GDM1 (cell line): ENCODE measurements at regions not wholly inside any gene's neighbourhood (a gene's known extent, or its start where the extent isn't known, plus 50 kb on each side); places are given as distances from the start of the nearest gene placed in this dataset.
"Not testable (repeated sequence)": the region's sequence is repeated elsewhere in the genome, so short reads cannot be mapped to it uniquely, and the experiment has no call there.

ENCODE experiments used
- DNase-seq: peaks from one replicate; lab custom pipeline; 2025; lab: John Stamatoyannopoulos, UW

GRCh38 chr13:63840551-63841421 is 2425.1 kb upstream of the PCDH20 start:
- DNase-seq, result no peak

GRCh38 chr13:63838366-63839110 is 2422.9 kb upstream of the PCDH20 start:
- no peak for DNase-seq

GRCh38 chr13:63837701-63838100 is 2422.1 kb upstream of the PCDH20 start:
- not testable (repeated sequence) for DNase-seq

DNA sequence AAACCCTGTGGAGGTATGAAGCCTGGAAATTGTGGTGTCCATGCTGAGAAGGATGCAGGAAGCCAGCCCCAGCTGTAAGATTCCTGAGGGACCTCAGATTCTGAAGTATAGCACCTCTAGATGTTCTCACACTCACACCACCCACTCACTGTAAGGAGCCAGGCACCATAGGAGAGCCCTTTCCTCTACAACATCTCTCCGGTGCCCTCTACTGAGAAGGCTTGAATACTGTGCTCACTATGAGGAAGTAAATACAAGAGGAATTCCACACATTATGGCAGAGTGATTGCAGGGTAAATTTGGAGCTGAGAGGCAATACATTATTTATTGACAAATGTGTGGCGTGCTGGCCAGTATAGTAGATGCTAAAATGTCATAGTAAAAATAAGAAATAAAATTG is 2414.0 kb upstream of the PCDH20 start:
- not testable (repeated sequence) for DNase-seq

GRCh38 chr13:63821785-63822184 is 2406.1 kb upstream of the PCDH20 start:
- DNase-seq, result not testable (repeated sequence)

- DNase-seq, result not testable (repeated sequence)
These were observed 2395.9 kb upstream of the PCDH20 start for GRCh38 chr13:63811428-63812004.

DNA sequence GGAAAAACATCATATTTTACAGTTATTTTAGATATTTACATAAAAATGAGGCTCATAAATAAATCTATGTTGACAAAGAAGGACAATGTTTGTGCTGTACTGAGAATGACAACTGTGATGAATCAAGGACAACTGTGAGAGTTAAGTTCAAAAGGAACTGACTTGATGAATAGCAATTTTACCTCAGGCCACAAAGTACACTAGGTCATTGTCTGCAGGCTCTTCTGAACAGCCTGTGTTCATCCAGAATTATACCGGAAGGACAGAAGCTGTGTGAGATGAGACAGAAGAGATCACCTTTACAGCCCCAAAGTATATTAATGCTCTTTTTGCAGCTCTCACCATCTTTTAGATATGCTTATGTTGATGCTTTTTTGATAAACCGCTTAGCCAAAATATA is 2375.5 kb upstream of the PCDH20 start:
- DNase-seq, result not testable (repeated sequence)

DNA sequence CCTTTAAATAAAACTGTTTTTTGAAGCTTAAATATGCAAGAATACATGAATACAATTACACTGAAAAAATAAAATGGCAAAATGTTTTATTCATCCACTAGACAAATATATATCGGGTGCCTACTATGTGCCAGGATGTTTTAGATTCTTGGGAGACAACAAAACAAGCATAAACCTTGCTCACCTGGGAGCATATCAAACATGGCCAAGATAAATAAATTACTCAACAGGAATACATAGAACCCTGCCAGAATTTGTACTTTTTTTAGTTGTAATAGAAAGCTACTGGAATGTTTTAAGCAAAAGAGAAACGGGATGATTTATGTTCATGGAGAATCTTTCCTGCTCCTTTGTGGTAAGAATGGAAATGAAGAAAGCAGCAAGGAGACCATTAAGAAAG is 2358.5 kb upstream of the PCDH20 start:
- DNase-seq, result no peak

- DNase-seq, result no peak
These were observed 2357.8 kb upstream of the PCDH20 start for GRCh38 chr13:63773476-63773875.

DNA sequence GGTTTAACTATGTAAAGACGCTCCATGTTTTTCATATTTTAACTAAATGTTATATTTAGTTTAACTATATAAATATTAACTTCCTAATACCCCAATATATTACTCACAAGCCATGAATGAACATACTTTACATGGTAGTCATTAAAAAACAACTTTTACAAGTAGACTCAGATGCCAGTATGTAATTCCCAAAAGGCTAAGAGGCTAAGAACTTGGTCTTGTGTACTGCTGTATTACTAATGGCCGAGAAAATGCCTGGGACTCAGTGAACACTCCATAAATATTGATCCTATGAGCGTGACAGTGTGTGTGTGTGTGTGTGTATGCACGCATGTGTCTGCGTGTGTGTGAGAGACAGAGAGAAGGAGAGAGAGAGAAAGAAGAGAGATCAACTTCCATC is 2342.0 kb upstream of the PCDH20 start:
- not testable (repeated sequence) for DNase-seq

GRCh38 chr13:63749857-63750256 is 2334.2 kb upstream of the PCDH20 start:
- DNase-seq, result not testable (repeated sequence)

DNA sequence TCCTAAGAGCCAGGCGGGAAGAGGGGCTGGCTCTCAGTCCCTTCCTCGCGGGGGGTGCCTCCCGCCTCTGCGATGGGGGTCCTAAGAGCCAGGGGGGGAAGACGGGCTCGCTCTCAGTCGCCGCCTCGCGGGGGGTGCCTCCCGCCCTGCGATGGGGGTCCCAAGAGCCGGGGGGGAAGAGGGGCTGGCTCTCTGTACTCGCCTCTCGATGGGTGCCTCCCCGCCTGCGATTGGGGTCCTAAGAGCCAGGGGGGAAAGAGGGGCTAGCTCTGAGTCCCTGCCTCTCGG is 2326.1 kb upstream of the PCDH20 start:
- not testable (repeated sequence) for DNase-seq

DNA sequence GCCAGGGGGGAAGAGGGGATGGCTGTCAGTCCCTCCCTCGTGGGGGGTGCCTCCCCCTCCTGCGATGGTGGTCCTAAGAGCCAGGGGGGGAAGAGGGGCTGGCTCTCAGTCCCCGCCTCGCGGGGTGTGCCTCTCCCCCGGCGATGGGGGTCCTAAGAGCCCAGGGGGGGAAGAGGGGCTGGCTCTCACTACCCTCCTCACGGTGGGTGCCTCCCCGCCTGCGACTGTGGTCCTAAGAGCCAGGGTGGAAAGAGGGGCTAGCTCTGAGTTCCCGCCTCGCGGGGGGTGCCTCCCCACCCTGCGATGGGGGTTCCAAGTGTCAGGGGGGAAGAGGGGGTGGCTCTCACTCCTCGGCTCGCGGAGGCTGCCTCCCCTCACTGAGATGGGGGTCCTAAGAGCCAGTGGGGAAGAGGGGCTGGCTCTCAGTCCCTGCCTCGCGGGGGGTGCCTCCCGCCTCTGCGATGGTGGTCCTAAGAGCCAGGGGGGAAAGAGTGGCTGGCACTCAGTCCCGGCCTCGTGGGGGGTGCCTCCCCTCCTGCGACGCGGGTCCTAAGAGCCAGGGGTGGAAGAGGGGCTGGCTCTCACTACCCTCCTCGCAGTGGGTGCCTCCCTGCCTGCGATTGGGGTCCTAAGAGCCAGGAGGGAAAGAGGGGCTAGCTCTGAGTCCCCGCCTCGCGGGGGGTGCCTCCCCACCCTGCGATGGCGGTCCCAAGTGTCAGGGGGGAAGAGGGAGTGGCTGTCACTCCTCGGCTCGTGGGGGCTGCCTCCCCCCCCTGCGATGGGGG is 2325.6 kb upstream of the PCDH20 start:
- no peak for DNase-seq

DNA sequence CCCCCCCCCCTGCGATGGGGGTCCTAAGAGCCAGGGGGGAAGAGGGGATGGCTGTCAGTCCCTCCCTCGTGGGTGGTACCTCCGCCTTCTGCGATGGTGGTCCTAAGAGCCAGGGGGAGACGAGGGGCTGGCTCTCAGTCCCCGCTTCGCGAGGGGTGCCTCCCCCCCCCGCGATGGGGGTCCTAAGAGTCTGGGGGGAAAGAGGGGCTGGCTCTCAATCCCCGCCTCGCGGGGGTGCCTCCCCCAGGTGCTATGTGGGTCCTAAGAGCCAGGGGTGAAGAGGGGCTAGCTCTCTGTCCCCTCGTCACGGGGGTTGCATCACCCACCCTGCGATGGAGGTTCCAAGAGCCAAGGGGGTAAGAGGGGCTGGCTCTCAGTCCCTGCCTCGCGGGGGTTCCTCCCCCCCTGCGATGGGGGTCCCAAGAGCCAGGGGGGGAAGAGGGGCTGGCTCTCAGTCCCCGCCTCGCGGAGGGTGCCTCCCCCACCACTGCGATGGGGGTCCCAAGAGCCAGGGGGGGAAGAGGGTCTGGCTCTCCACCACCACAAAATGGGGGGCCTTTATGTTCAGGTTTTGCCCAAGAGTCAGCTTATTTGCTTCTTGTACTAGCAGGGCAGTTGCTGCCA is 2323.6 kb upstream of the PCDH20 start:
- not testable (repeated sequence) for DNase-seq

DNA sequence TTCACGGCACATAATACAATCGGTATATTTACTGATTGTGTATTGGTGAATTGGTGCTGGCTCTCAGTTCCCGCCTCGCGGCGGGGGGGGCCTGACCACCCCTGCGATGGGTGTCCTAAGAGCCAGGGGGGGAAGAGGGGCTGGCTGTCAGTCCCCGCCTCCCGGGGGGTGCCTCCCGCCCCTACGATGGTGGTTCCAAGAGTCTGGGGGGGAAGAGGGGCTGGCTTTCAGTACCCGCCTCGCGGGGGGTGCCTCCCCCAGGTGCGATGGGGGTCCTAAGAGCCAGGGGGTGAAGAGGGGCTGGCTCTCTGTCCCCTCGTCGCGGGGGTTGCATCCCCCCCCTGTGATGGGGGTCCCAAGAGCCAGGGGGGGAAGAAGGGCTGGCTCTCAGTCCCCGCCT is 2321.8 kb upstream of the PCDH20 start:
- DNase-seq, result no peak

- no peak for DNase-seq
These were observed 2316.2 kb upstream of the PCDH20 start for GRCh38 chr13:63731896-63732295.

- not testable (repeated sequence) for DNase-seq
These were observed 2296.5 kb upstream of the PCDH20 start for GRCh38 chr13:63712159-63712558.

DNA sequence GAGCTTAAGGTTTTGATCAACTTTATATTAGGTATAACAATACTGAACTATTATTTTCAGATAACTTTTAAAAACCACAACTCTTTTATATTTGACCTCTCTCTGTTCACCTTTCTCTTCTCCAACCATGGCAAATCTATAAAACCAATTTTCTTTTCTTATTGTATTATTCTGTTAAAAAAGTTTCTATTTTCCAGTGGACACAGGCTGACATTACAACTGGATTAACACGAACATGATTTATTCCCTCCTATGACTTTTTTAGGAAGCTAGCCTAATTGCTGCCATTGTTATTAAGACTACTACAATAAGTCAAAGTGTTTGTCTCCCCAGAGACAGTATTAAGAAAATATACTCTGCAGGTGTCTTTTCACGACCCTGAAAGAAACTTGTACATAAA is 2291.1 kb upstream of the PCDH20 start:
- no peak for DNase-seq

DNA sequence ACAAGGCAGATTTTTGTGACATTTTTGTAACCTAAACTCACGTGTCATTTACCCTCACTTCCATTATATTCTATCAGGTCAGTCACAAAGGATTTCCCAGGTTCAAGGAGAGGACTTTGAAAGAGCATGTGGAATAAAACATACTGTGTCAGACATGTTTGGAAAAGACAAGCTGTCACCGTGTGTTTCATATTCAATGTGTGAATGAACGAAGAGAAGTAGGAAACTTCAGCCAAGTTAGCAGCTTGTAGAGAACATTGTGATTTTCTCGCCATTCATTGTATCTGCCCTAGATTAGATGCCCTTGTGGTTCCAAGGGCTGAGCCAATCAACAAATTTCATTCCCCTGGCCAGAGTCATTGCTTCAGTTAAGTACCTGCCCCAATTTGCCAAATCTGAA is 2288.9 kb upstream of the PCDH20 start:
- no peak for DNase-seq

DNA sequence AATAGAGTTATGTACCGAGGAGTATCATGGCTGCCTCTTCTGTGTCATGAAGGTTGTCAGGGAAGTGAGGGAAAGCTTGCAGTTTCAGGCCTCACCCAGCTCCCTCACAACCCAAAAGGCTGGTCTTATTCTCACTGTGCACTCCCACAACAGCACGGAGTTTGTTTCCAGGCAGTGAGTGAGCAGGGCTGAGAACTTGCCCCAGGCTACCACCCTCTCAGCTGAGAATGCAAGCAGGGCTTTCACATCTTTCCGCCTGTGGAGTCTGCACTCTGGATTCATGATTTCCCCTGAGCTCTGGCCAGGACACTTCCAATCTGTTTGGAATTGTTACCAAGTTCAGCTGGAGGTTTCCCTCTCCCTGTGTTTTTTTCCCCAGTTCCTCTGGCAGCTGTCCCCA is 2284.7 kb upstream of the PCDH20 start:
- DNase-seq, result no peak

- no peak for DNase-seq
These were observed 2284.3 kb upstream of the PCDH20 start for GRCh38 chr13:63699948-63700347.

- DNase-seq, result no peak
These were observed 2280.4 kb upstream of the PCDH20 start for GRCh38 chr13:63696055-63696454.
